Sigmoid colon (tissue), 6 donors: ENCODE measurements at regions not wholly inside any gene's neighbourhood (a gene's known extent, or its start where the extent isn't known, plus 50 kb on each side); places are given as distances from the start of the nearest gene placed in this dataset.

ENCODE experiments used
- DNase-seq: peaks from one replicate; pipeline ENCODE4 v3.0.0-alpha.2; 2019
- H3K27ac ChIP-seq, 4 donors: fragments of 200-600 bp; sonication (generic); one replicate each; pipeline ENCODE4 v1.5.1; 2016 to 2019; ENCODE audit warnings: mild to moderate bottlenecking in 1 of 4
- H3K27me3 ChIP-seq, 3 donors: fragments of 200-600 bp; sonication (generic); one replicate each; pipeline ENCODE4 v1.5.1; 2019; ENCODE audit warnings: mild to moderate bottlenecking in 1 of 3
- H3K36me3 ChIP-seq, 4 donors: fragments of 200-600 bp; sonication (generic); one replicate each; pipeline ENCODE4 v1.5.1; 2016 to 2019
- H3K4me1 ChIP-seq, 4 donors: fragments of 200-600 bp; sonication (generic); one replicate each; pipeline ENCODE4 v1.5.1; 2017 to 2019
- H3K4me3 ChIP-seq, 4 donors: fragments of 200-600 bp; sonication (generic); one replicate each; pipeline ENCODE4 v1.5.1; 2017 to 2019; ENCODE audit warnings: mild to moderate bottlenecking in 2 of 4, moderate library complexity in 1 of 4
- H3K9me3 ChIP-seq, 4 donors: fragments of 200-600 bp in 3 of 4; sonication (generic) in 3 of 4; one replicate each; pipeline versions ENCODE4 v1.5.1 to v1.6.1; 2013 to 2019
- EP300 ChIP-seq, 4 donors: sonication (generic); formaldehyde crosslinking; IDR thresholded peaks; one replicate each; pipeline ENCODE4 v1.6.1; 2017; ENCODE audit warnings: antibody characterized with exemption in 4 of 4
- POLR2A ChIP-seq, 2 donors: fragments of 450-650 bp; IDR thresholded peaks; one replicate each; pipeline ENCODE4 v1.6.1; 2016; ENCODE audit warnings: antibody characterized with exemption in 2 of 2, mild to moderate bottlenecking in 2 of 2, moderate library complexity in 2 of 2
- POLR2AphosphoS5 ChIP-seq, 4 donors: sonication (generic); formaldehyde crosslinking; IDR thresholded peaks; one replicate each; pipeline ENCODE4 v1.6.1; 2017; ENCODE audit warnings: antibody characterized with exemption in 4 of 4
- WGBS, 2 donors: extraction: QIAGEN DNeasy Blood & Tissue Kit; methylation state at CpG; one replicate each; pipeline ENCODE4 v1.1.7; 2013; 5-methylcytosine and 5-hydroxymethylcytosine counted together
- intact Hi-C: fragments of 100-400 bp; cut with DNase I; formaldehyde crosslinking; loops from one replicate; pipeline ENCODE4 v1.15.1; 2023
- TF ChIP-seq, protein P1 (sequence below), 4 experiments: fragments of 450-650 bp in 3 of 4; fragments of 200-600 bp in 1 of 4; IDR thresholded peaks; one replicate each; pipeline ENCODE4 v1.5.1; 2016 to 2019; ENCODE audit warnings: antibody characterized with exemption in 4 of 4, mild to moderate bottlenecking in 3 of 4, moderate library complexity in 2 of 4
- donor health status: healthy with polysubstance abuse.
- donor health status: healthy.

DNA sequence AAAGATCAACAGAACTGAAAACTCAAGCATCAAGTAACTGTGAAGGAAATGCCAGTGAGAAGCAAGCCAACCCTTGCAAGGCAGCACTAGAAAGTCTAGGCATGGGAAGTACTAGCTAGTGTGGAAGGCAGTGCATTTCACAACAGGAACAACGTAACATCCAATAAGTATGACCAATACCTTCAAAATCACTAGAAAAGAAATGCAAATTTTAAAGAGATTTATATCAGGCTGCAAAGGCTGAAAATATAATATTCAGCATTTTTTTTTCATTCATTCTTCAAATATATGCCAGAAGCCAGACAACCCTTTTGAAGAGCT, 121.9 kb downstream of the DLEU7 start:
- H3K4me1 ChIP-seq, result no peaks in the 10 kb centered on the region
- no peaks in the 10 kb centered on the region for H3K27me3 ChIP-seq
- WGBS, 2 donors, result 93 to 94% methylated on average over 1 of the region's 1 CpG
- no peak overlapping the region for H3K4me3 ChIP-seq
- no peaks in the 10 kb centered on the region for H3K9me3 ChIP-seq
- TF ChIP-seq EP300 (IDR thresholded peaks at IDR 0.05), result no peak
- TF ChIP-seq POLR2AphosphoS5 (IDR thresholded peaks at IDR 0.05), result no peak
- TF ChIP-seq, protein P1, sequence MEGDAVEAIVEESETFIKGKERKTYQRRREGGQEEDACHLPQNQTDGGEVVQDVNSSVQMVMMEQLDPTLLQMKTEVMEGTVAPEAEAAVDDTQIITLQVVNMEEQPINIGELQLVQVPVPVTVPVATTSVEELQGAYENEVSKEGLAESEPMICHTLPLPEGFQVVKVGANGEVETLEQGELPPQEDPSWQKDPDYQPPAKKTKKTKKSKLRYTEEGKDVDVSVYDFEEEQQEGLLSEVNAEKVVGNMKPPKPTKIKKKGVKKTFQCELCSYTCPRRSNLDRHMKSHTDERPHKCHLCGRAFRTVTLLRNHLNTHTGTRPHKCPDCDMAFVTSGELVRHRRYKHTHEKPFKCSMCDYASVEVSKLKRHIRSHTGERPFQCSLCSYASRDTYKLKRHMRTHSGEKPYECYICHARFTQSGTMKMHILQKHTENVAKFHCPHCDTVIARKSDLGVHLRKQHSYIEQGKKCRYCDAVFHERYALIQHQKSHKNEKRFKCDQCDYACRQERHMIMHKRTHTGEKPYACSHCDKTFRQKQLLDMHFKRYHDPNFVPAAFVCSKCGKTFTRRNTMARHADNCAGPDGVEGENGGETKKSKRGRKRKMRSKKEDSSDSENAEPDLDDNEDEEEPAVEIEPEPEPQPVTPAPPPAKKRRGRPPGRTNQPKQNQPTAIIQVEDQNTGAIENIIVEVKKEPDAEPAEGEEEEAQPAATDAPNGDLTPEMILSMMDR (IDR thresholded peaks at IDR 0.05), result no peak
- no peak for TF ChIP-seq POLR2A (IDR thresholded peaks at IDR 0.05)
- no peak for DNase-seq
- intact Hi-C loops, result no loop called here
- no peaks in the 10 kb centered on the region for H3K36me3 ChIP-seq
- no peak overlapping the region for H3K27ac ChIP-seq

DNA sequence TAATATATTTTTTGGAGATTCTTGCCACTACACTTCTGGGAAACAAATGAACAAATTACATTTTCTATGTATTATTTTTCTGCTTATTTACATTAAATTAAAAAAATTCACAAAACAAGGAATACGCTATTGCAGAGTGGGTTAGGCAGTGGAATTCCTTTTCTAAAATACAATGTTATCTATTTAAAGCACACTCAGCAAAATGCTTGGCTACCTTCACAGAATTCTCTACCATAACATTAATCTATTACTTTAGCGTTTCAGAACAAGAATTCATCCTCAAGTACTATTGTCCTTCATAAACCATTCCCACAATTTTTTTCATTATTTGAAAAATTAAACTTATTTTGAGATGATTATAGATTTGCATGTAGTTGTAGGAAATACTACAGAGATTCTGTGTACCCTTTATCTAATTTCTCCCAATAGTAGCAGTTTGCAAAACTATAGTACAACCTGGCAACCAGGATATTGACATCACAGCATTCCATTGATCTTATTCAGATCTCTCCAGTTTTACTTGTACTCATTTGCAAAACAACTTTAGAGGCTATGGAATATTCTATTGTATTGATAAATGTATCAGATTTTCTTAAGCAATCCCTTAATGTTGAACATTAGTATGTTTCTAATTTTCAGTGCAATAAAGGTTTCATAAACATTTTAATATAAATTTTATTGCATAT, 120.9 kb downstream of the DLEU7 start:
- H3K4me1 ChIP-seq, result no peaks in the 10 kb centered on the region
- H3K4me3 ChIP-seq, result no peak overlapping the region
- H3K27me3 ChIP-seq, result no peaks in the 10 kb centered on the region
- no peak for TF ChIP-seq EP300 (IDR thresholded peaks at IDR 0.05)
- no peak for TF ChIP-seq POLR2A (IDR thresholded peaks at IDR 0.05)
- TF ChIP-seq POLR2AphosphoS5 (IDR thresholded peaks at IDR 0.05), result no peak
- TF ChIP-seq, protein P1 (IDR thresholded peaks at IDR 0.05), result no peak
- intact Hi-C loops, result no loop called here
- H3K27ac ChIP-seq, result no peak overlapping the region
- WGBS, 2 donors, result 97% methylated on average over 2 of the region's 2 CpGs
- no peak for DNase-seq
- no peaks in the 10 kb centered on the region for H3K9me3 ChIP-seq
- H3K36me3 ChIP-seq, result no peaks in the 10 kb centered on the region

DNA sequence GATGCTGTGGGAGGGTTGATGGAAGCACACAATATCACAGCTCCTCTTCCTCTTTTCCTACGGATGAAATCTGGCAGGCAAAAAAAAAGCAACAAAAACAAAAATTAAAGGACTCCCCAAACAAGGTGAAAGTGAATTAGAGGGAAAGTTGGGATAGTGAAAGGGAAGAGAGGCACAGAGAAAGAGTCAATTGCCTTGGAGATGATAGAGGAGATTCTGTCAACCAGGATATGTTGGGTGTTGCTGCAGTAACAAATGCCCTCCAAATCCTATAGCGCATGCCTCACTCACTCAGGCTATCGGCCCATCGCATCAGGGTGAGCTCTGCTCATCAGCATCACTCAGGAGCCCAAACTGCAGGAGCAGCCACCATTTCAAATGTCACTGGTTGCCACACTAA, 119.1 kb downstream of the DLEU7 start:
- intact Hi-C loops, result no loop called here
- no peaks in the 10 kb centered on the region for H3K36me3 ChIP-seq
- H3K9me3 ChIP-seq, result no peaks in the 10 kb centered on the region
- no peak overlapping the region for H3K4me3 ChIP-seq
- H3K27ac ChIP-seq, result no peak overlapping the region
- no peaks in the 10 kb centered on the region for H3K27me3 ChIP-seq
- no peaks in the 10 kb centered on the region for H3K4me1 ChIP-seq
- no peak for DNase-seq
- WGBS, 2 donors, result 93 to 96% methylated on average over 4 of the region's 4 CpGs
- TF ChIP-seq POLR2AphosphoS5 (IDR thresholded peaks at IDR 0.05), result no peak
- TF ChIP-seq, protein P1 (IDR thresholded peaks at IDR 0.05), result no peak

DNA sequence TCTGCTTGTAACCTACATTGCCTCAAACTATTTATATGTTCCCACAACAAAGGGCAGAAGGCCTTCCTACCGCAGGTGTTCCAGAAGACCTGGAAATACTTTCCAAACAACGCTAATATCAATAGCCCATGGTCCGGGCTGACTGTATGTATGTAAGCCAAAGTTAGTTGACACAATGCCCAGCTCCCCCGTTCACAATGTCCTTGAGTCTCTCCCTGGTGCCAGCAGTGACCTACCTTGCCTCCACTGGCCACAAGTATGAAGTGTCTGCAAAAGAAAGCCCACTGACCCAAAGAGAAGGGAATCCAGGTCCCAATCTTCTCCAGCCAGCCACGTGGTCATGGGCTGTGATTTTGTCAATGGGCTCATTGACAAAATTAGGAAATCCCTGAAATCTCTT, 118.6 kb downstream of the DLEU7 start:
- H3K4me1 ChIP-seq, result no peaks in the 10 kb centered on the region
- H3K9me3 ChIP-seq, result no peaks in the 10 kb centered on the region
- no peaks in the 10 kb centered on the region for H3K36me3 ChIP-seq
- DNase-seq, result no peak
- no peak overlapping the region for H3K27ac ChIP-seq
- no peaks in the 10 kb centered on the region for H3K27me3 ChIP-seq
- no peak overlapping the region for H3K4me3 ChIP-seq
- TF ChIP-seq POLR2A (IDR thresholded peaks at IDR 0.05) (no peak), POLR2AphosphoS5 (IDR thresholded peaks at IDR 0.05) (no peak), EP300 (IDR thresholded peaks at IDR 0.05) (no peak)
- TF ChIP-seq, protein P1 (IDR thresholded peaks at IDR 0.05), result no peak
- 74 to 80% methylated on average over 5 of the region's 5 CpGs for WGBS, 2 donors
- intact Hi-C loops, result no loop called here

DNA sequence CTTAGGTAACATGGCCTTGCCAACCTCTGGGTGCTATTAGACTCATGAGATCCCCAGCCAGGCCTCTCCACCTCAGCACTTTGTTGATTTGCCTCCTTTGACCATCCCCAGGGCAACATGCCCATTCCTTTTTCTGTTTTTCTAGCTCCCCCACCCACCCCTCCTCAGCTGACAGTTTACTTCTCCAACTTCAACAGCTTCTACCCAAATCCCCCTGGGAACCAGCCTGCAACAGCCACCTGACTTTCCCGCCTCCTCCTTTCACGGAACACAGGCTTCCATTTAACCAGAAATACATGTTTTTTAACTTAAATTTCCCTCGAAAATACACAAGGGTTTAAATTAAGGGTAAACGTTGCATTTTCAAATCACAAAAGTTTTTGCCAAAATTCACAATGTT, 117.3 kb downstream of the DLEU7 start:
- H3K4me3 ChIP-seq, result no peak overlapping the region
- H3K9me3 ChIP-seq, result no peaks in the 10 kb centered on the region
- no peak for DNase-seq
- WGBS, 2 donors, result 77 to 80% methylated on average over 4 of the region's 4 CpGs
- H3K36me3 ChIP-seq, result no peaks in the 10 kb centered on the region
- intact Hi-C loops, result no loop called here
- H3K27me3 ChIP-seq, result no peaks in the 10 kb centered on the region
- H3K27ac ChIP-seq, result no peak overlapping the region
- no peaks in the 10 kb centered on the region for H3K4me1 ChIP-seq
- TF ChIP-seq, protein P1 (IDR thresholded peaks at IDR 0.05), result no peak
- TF ChIP-seq POLR2A (IDR thresholded peaks at IDR 0.05), result no peak
- no peak for TF ChIP-seq POLR2AphosphoS5 (IDR thresholded peaks at IDR 0.05)
- no peak for TF ChIP-seq EP300 (IDR thresholded peaks at IDR 0.05)
